Mucosa of rectum (tissue), 2 donors: ENCODE measurements at regions not wholly inside any gene's neighbourhood (a gene's known extent, or its start where the extent isn't known, plus 50 kb on each side); places are given as distances from the start of the nearest gene placed in this dataset.
"Not testable (repeated sequence)": the region's sequence is repeated elsewhere in the genome, so short reads cannot be mapped to it uniquely, and the experiment has no call there.

ENCODE experiments used
- H3K27ac ChIP-seq, 2 donors: one replicate each; pipeline ENCODE4 v1.7.0; 2013; ENCODE audit warnings: inconsistent platforms in 2 of 2, low read depth in 2 of 2, low read length in 2 of 2
- H3K27me3 ChIP-seq, 2 donors: one replicate each; pipeline ENCODE4 v1.7.0; 2013; ENCODE audit warnings: low read length in 2 of 2; ENCODE audit not compliant: control insufficient read depth in 2 of 2, insufficient read depth in 2 of 2
- H3K36me3 ChIP-seq, 2 donors: one replicate each; pipeline ENCODE4 v1.7.0; 2013; ENCODE audit warnings: low read length in 2 of 2; ENCODE audit not compliant: control insufficient read depth in 2 of 2, insufficient read depth in 2 of 2
- H3K4me1 ChIP-seq, 2 donors: one replicate each; pipeline ENCODE4 v1.7.0; 2013; ENCODE audit warnings: low read length in 2 of 2, mild to moderate bottlenecking in 1 of 2; ENCODE audit not compliant: control insufficient read depth in 2 of 2, insufficient read depth in 2 of 2
- H3K4me3 ChIP-seq, 2 donors: one replicate each; pipeline ENCODE4 v1.7.0; 2013; ENCODE audit warnings: low read length in 2 of 2
- H3K9ac ChIP-seq, 2 donors: one replicate each; pipeline ENCODE4 v1.7.0; 2013; ENCODE audit warnings: low read length in 2 of 2, low read depth in 1 of 2, mild to moderate bottlenecking in 1 of 2
- H3K9me3 ChIP-seq, 2 donors: one replicate each; pipeline ENCODE4 v1.7.0; 2013; ENCODE audit warnings: low read length in 2 of 2; ENCODE audit not compliant: control insufficient read depth in 2 of 2
- donor health status: healthy.
- donor health status: Normal muscosa, but diverticular disease.

DNA sequence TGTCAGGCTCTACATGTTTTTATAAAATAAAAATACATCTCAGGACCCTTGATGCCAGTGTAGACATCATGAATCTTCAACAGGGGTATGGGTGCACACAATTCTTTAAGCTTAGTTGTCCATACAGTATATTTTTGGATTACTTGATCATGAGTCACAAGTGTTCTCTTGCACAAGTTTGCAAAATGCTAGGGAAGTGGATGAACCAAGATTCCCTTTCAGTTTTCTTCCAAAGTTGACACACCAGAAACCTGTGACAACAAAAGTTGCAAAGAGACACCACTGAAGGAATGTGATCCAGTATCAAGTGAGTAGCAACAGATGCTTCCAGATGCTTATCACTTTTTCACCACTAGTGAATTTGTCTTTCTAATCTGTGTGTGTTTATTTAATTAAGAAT is 1021.2 kb downstream of the PCDH7 start:
- H3K36me3 ChIP-seq: no peaks in the 10 kb centered on the region
- no peak overlapping the region for H3K9ac ChIP-seq
- H3K4me3 ChIP-seq: no peak overlapping the region
- H3K4me1 ChIP-seq: no peaks in the 10 kb centered on the region
- no peak overlapping the region for H3K27ac ChIP-seq
- no peaks in the 10 kb centered on the region for H3K27me3 ChIP-seq
- no peaks in the 10 kb centered on the region for H3K9me3 ChIP-seq

DNA sequence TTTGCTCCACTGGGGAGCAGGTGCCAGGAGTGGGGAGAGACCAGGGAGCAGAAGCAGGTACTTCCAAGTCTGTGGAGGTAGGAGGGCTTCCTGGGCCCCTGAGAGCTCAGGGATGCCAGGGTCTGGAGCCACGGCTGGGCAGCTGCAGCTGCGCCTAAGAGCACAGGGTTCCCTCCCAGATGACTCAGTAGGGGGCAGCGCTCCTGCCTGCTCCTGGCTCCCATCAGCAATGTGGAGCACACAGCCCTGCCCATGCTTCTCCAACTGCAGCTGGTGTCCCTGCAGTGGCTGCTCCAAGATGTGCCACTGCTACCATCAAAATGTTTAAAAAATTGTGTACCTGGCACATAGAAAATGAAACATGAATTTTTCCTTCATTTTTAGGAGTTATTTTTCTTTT is 1028.2 kb downstream of the PCDH7 start:
- no peaks in the 10 kb centered on the region for H3K36me3 ChIP-seq
- no peaks in the 10 kb centered on the region for H3K27me3 ChIP-seq
- H3K4me1 ChIP-seq: no peaks in the 10 kb centered on the region
- no peak overlapping the region for H3K9ac ChIP-seq
- no peak overlapping the region for H3K27ac ChIP-seq
- no peaks in the 10 kb centered on the region for H3K9me3 ChIP-seq
- H3K4me3 ChIP-seq: no peak overlapping the region

DNA sequence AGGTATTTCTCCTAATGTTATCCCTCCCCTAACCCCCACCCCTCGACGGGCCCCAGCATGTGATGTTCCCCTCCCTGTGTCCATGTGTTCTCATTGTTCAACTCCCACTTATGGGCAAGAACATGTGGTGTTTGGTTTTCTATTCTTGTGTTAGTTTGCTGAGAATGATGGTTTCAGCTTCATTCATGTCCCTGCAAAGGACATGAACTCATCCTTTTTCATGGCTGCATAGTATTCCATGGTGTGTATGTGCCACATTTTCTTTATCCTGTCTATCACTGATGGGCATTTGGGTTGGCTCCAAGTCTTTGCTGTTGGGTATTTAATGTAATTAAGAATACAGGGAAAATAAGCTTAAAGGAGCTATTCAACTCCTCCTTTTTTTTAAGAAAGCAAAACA is 1030.4 kb downstream of the PCDH7 start:
- H3K4me3 ChIP-seq, H3K27me3 ChIP-seq, H3K9ac ChIP-seq, H3K36me3 ChIP-seq, H3K9me3 ChIP-seq, H3K27ac ChIP-seq, H3K4me1 ChIP-seq: not testable (repeated sequence)

DNA sequence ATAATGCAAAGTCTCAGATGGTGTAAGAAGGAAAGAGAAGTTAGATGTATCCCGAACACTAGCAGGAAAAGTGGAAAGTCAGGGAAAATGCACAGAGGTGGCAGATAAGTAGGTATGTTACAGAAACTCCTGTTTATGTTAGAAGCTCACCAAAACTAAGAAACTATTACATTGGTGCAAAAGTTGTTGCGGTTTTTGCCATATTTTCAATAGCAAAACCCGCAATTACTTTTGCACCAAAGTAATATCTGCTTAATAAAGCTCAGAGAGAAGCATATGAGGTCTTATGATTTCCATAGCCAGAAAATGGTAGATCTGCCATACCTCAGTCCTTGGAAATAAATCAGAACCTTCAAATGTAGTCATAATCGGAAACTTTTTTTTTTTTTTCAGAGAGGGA is 1035.6 kb downstream of the PCDH7 start:
- Histone ChIP-seq H3K27ac (no peak overlapping the region), H3K4me1 (no peaks in the 10 kb centered on the region), H3K36me3 (no peaks in the 10 kb centered on the region), H3K27me3 (no peaks in the 10 kb centered on the region), H3K4me3 (no peak overlapping the region), H3K9me3 (no peaks in the 10 kb centered on the region), H3K9ac (no peak overlapping the region)

DNA sequence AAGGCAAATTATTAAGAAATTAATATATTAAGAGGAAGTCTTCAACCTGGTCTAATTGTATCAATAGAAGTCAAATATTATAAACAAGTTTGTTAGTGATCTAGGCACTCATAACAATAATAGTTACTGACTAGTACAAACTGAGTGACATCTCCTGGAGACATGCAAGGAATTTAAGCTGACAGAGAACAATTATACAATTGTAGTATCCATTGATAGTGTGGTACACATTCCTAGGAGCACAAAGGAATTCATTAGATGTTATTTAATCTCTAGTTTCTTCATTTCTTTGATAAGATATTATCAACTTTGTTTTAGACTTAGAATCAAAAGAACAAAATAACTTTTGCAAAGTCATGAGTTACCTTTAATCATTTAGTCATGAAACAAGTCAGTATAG is 1048.6 kb downstream of the PCDH7 start:
- no peak overlapping the region for H3K9ac ChIP-seq
- H3K4me3 ChIP-seq: no peak overlapping the region
- no peaks in the 10 kb centered on the region for H3K27me3 ChIP-seq
- H3K4me1 ChIP-seq: no peaks in the 10 kb centered on the region
- H3K36me3 ChIP-seq: no peaks in the 10 kb centered on the region
- H3K9me3 ChIP-seq: no peaks in the 10 kb centered on the region
- H3K27ac ChIP-seq: no peak overlapping the region

DNA sequence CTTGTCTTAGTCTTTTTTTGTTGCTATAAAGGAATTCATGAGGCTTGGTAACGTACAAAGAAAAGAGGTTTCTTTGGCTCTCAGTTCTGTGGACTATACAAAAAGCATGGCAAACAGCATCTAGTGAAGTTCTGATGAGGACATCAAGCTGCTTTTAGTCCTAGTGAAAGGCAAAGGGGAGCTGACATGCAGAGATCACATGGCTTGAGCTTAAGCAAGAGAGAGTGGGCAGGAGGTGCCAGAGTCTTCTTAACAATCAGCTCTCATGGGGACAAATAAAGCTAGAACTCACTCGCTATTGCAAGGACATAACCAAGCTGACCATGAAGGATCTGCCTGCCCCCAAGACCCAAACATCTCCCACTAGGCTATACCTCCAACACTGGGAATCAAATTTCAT is 1063.1 kb downstream of the PCDH7 start:
- H3K27ac ChIP-seq: no peak overlapping the region
- H3K36me3 ChIP-seq: no peaks in the 10 kb centered on the region
- no peaks in the 10 kb centered on the region for H3K4me1 ChIP-seq
- H3K27me3 ChIP-seq: no peaks in the 10 kb centered on the region
- H3K9ac ChIP-seq: no peak overlapping the region
- no peak overlapping the region for H3K4me3 ChIP-seq
- H3K9me3 ChIP-seq: no peaks in the 10 kb centered on the region

DNA sequence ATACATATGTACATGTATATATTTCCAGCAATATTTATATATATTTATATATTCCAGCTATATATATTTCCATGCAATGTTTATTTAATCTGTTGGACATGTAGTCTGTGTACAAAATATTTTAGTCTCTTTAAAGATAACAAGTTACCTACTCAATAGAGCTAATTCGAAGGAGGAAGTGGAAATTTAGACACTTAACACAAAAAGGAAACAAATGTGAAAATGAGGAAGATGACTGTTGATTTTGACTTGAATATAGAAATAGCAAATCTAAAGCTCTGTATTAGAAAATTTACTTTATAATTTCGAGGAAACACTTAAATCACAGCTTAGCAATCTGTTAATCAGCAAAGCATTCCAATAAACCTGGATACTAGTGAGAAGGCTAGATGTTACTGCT is 1064.4 kb downstream of the PCDH7 start:
- Histone ChIP-seq H3K9ac (no peak overlapping the region), H3K27ac (no peak overlapping the region), H3K36me3 (no peaks in the 10 kb centered on the region), H3K9me3 (no peaks in the 10 kb centered on the region), H3K4me1 (no peaks in the 10 kb centered on the region), H3K4me3 (no peak overlapping the region), H3K27me3 (no peaks in the 10 kb centered on the region)

DNA sequence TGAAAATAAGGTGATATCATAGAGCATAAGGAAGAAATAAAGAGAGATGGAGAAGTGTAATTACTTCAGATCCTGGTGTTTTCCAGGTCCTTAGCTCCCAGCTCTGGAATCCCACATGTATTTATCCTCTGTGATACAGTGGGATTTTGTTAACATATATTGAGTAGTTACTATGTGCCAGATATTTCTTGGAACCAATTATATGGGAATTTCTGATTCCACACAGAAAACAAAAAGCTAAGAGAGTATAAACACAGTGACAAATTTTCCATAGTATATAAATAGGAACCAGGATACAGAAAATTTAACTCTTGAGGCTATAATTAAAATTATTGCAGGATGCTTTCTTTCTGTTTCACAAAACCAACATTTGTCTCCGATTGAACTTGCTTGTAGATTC is 1067.5 kb downstream of the PCDH7 start:
- Histone ChIP-seq H3K9me3 (no peaks in the 10 kb centered on the region), H3K27me3 (no peaks in the 10 kb centered on the region), H3K36me3 (no peaks in the 10 kb centered on the region), H3K4me1 (no peaks in the 10 kb centered on the region), H3K4me3 (no peak overlapping the region), H3K9ac (no peak overlapping the region), H3K27ac (no peak overlapping the region)

DNA sequence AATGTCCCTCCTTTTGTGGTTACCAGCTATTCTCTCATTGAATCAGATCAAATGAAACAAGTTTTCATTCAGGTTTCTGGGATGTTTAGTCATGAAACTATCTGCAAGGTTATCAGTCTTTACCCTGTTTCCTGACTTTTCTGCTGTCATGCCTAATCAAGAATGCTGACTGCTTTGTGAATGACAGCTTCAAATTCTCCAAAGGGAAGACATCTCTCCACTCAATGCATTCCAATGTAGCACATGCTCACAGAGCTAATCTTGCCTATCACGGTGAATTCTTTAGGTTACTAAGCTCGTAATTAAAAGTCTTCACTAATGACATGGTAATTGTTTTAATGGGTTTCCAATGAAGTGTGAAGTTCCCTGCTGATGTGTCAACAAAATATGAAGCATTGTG is 1068.5 kb downstream of the PCDH7 start:
- Histone ChIP-seq H3K4me1 (no peaks in the 10 kb centered on the region), H3K4me3 (no peak overlapping the region), H3K27me3 (no peaks in the 10 kb centered on the region), H3K9me3 (no peaks in the 10 kb centered on the region), H3K27ac (no peak overlapping the region), H3K36me3 (no peaks in the 10 kb centered on the region), H3K9ac (no peak overlapping the region)

DNA sequence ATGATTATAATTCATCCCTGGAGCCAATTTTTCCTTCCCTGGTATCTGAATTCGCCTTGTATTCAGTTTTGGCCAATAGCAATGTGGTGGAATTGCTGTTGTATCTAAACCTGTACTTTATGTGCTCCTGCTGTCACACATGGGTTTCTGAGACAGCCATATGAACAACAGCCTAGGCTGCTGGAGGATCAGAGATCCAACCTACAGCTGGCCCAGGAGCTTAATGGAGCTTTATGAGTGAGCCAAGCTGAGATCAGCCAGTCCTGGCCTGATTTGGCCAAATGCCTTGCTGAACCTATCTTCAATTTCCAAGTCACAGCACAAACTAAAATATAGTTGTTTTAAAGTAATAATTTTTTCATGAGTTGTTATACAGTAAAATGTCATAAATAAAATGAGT is 1071.5 kb downstream of the PCDH7 start:
- Histone ChIP-seq H3K27ac (no peak overlapping the region), H3K36me3 (no peaks in the 10 kb centered on the region), H3K9me3 (no peaks in the 10 kb centered on the region), H3K4me3 (no peak overlapping the region), H3K9ac (no peak overlapping the region), H3K27me3 (no peaks in the 10 kb centered on the region), H3K4me1 (no peaks in the 10 kb centered on the region)

DNA sequence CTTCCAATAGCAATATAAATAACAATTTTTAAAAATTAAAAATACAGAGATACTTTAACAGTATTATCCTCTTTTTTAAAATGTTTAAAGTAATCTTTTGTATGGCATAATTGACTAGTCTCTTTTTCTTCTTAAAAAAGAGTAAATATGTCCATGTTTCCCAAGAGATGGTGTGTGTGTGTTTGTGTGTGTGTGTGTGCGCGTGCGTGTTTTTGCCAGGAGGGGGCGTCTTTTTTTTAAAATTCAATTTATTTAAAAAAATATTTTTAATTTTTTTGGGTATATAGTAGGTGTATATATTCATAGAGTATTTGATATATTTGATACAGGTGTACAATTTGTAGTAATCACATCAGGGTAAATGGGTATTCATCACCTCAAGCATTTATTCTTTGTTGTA is 1073.7 kb downstream of the PCDH7 start:
- Histone ChIP-seq H3K36me3 (no peaks in the 10 kb centered on the region), H3K9ac (no peak overlapping the region), H3K27ac (no peak overlapping the region), H3K9me3 (no peaks in the 10 kb centered on the region), H3K4me1 (no peaks in the 10 kb centered on the region), H3K27me3 (no peaks in the 10 kb centered on the region), H3K4me3 (no peak overlapping the region)
